Right atrium auricular region (tissue), 2 donors: ENCODE measurements at regions not wholly inside any gene's neighbourhood (a gene's known extent, or its start where the extent isn't known, plus 50 kb on each side); places are given as distances from the start of the nearest gene placed in this dataset.

Experiments used
- DNase-seq: peaks from one replicate; pipeline ENCODE4 v3.0.0-alpha.2; 2019; ENCODE audit warnings: low spot score
- H3K27ac ChIP-seq, 2 donors: fragments of 200-600 bp; sonication (generic); 1 replicate in 1 of 2; 2 replicates in 1 of 2; pipeline ENCODE4 v1.5.1; 2016 to 2019
- H3K27me3 ChIP-seq, 2 donors: fragments of 200-600 bp; sonication (generic); one replicate each; pipeline versions ENCODE4 v1.5.1 to v1.6.0; 2017 to 2019
- H3K36me3 ChIP-seq: fragments of 200-600 bp; sonication (generic); one replicate; pipeline ENCODE4 v1.5.1; 2016
- H3K4me1 ChIP-seq, 2 donors: fragments of 200-600 bp; sonication (generic); one replicate each; pipeline versions ENCODE4 v1.5.1 to v1.6.0; 2017 to 2019
- H3K4me3 ChIP-seq, 2 donors: fragments of 200-600 bp; sonication (generic); 1 replicate in 1 of 2; 2 replicates in 1 of 2; pipeline ENCODE4 v1.5.1; 2017 to 2019; ENCODE audit warnings: mild to moderate bottlenecking in 1 of 2, moderate library complexity in 1 of 2
- H3K9me3 ChIP-seq, 2 donors: fragments of 200-600 bp; sonication (generic); one replicate each; pipeline ENCODE4 v1.5.1; 2019
- CTCF ChIP-seq, 2 donors: fragments of 200-600 bp; sonication (generic); IDR thresholded peaks; one replicate each; pipeline ENCODE4 v1.5.1; 2019; ENCODE audit warnings: antibody characterized with exemption in 2 of 2

GRCh38 chr11:116661056-116661455 lies 111.7 kb downstream of the BUD13 start:
- no peak for DNase-seq
- no peaks in the 10 kb centered on the region for H3K4me1 ChIP-seq
- H3K27me3 ChIP-seq = no peaks in the 10 kb centered on the region
- peaks cover 0 to 20% of the 10 kb centered on the region in 2 donors for H3K9me3 ChIP-seq
- H3K4me3 ChIP-seq = no peak overlapping the region
- TF ChIP-seq CTCF (IDR thresholded peaks at IDR 0.05) = no peak
- H3K27ac ChIP-seq = no peak overlapping the region
- no peaks in the 10 kb centered on the region for H3K36me3 ChIP-seq

- Histone ChIP-seq H3K9me3 (peaks cover 0 to 13% of the 10 kb centered on the region in 2 donors), H3K27me3 (no peaks in the 10 kb centered on the region), H3K4me1 (no peaks in the 10 kb centered on the region), H3K4me3 (no peak overlapping the region), H3K27ac (no peak overlapping the region), H3K36me3 (no peaks in the 10 kb centered on the region)
- no peak for TF ChIP-seq CTCF (IDR thresholded peaks at IDR 0.05)
- DNase-seq = no peak
Measured at GRCh38 chr11:116660011-116660410, 112.8 kb downstream of the BUD13 start.

- Histone ChIP-seq H3K27ac (no peak overlapping the region), H3K4me3 (no peak overlapping the region), H3K9me3 (peaks cover 0 to 8% of the 10 kb centered on the region in 2 donors), H3K27me3 (no peaks in the 10 kb centered on the region), H3K36me3 (no peaks in the 10 kb centered on the region), H3K4me1 (no peaks in the 10 kb centered on the region)
- no peak for DNase-seq
- TF ChIP-seq CTCF (IDR thresholded peaks at IDR 0.05) = no peak
Measured at GRCh38 chr11:116658876-116659535, 113.8 kb downstream of the BUD13 start.

- Histone ChIP-seq H3K36me3 (no peaks in the 10 kb centered on the region), H3K4me3 (no peak overlapping the region), H3K27ac (no peak overlapping the region), H3K4me1 (no peaks in the 10 kb centered on the region), H3K27me3 (no peaks in the 10 kb centered on the region), H3K9me3 (peaks cover 0 to 8% of the 10 kb centered on the region in 2 donors)
- TF ChIP-seq CTCF (IDR thresholded peaks at IDR 0.05) = no peak
- no peak for DNase-seq
Measured at GRCh38 chr11:116657842-116658825, 114.7 kb downstream of the BUD13 start.

GRCh38 chr11:116656011-116656410 lies 116.8 kb downstream of the BUD13 start:
- Histone ChIP-seq H3K27ac (no peak overlapping the region), H3K36me3 (no peaks in the 10 kb centered on the region), H3K27me3 (no peaks in the 10 kb centered on the region), H3K4me1 (no peaks in the 10 kb centered on the region), H3K4me3 (no peak overlapping the region), H3K9me3 (peaks cover 0 to 8% of the 10 kb centered on the region in 2 donors)
- TF ChIP-seq CTCF (IDR thresholded peaks at IDR 0.05) = no peak
- no peak for DNase-seq
